ENCODE measurements at regions not wholly inside any gene's neighbourhood (a gene's known extent, or its start where the extent isn't known, plus 50 kb on each side); places are given as distances from the start of the nearest gene placed in this dataset.

DNA sequence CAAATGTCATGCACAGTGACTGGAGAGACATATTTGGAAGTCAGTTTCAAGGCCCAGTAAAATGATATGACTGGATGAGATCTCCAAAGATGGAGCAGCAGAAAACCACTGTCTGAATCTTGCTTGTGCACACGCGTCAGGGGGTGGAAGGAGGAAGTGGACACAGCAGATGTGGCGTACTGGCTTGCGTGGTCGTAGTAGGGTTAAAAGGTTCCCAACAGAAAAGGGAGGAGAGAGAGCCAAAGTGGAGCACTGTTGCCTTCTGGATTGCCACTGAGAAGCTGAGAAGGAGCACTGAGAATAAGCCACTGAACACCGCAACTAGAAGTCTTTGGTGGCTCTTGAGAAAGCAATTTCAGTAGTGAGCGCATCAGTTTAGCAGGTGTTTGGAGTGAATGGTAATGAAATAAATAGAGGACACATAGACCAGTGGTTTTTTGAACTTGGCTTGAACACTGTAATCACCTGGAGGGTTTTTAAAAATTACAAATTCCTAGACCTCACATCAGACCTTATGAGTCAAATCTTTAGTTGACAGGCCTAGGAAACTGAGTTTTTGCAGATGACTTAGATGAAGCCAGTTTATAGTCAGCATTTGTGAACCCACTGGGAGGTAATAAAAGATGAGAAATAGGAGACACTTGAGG, 227.3 kb downstream of the PTEN start (continued):
- TF ChIP-seq ESRRA (IDR thresholded peaks at IDR 0.05; ENCODE audit: low read length) (no peak), RB1 (IDR thresholded peaks at IDR 0.05; ENCODE audit: borderline replicate concordance) (no peak), CBX3 (IDR thresholded peaks at IDR 0.05; ENCODE audit: borderline replicate concordance, low read depth) (no peak), POLR2AphosphoS2 (IDR thresholded peaks at IDR 0.05; ENCODE audit: low read depth, low read length) (no peak), RELA (IDR thresholded peaks at IDR 0.05; ENCODE audit: borderline replicate concordance, partially characterized antibody) (peak; percentile 22), BCL11A (IDR thresholded peaks at IDR 0.05; ENCODE audit: low read depth, low read length) (peak; percentile 43; the same call in 1 of the 2 replicates), SREBF2 (IDR thresholded peaks at IDR 0.05; ENCODE audit: low read length) (no peak), GABPA (IDR thresholded peaks at IDR 0.05; ENCODE audit: low read depth) (peak; percentile 65; the same call in 1 of the 2 replicates), IKZF2 (IDR thresholded peaks at IDR 0.05) (peak in 1 of 2 experiments; percentile 50; a peak in 2 of 4 replicates), MEF2A (IDR thresholded peaks at IDR 0.05; ENCODE audit: insufficient read depth, low read depth, low read length) (0 out of 2 replicates have a peak, but pooled peaks have one; percentile 21), TAF1 (IDR thresholded peaks at IDR 0.05; ENCODE audit: borderline replicate concordance, low read depth, low read length) (no peak), KLF5 (IDR thresholded peaks at IDR 0.05; ENCODE audit: partially characterized antibody) (no peak), ZNF274 (IDR thresholded peaks at IDR 0.05; ENCODE audit: insufficient read depth, insufficient read length) (no peak), NR2C2 (IDR thresholded peaks at IDR 0.05; ENCODE audit: borderline replicate concordance, control insufficient read depth, insufficient read length, low read depth) (no peak), ASH2L (IDR thresholded peaks at IDR 0.05; ENCODE audit: borderline replicate concordance, low read depth) (no peak), POU2F2 (IDR thresholded peaks at IDR 0.05; ENCODE audit: borderline replicate concordance, low read depth, low read length) (peak; percentile 37; the same call in 1 of the 3 replicates), PAX5 (IDR thresholded peaks at IDR 0.05; ENCODE audit: borderline replicate concordance, low read depth, low read length) (0 out of 2 replicates have a peak, but pooled peaks have one; percentile 6)
- TF ChIP-seq, protein P1, sequence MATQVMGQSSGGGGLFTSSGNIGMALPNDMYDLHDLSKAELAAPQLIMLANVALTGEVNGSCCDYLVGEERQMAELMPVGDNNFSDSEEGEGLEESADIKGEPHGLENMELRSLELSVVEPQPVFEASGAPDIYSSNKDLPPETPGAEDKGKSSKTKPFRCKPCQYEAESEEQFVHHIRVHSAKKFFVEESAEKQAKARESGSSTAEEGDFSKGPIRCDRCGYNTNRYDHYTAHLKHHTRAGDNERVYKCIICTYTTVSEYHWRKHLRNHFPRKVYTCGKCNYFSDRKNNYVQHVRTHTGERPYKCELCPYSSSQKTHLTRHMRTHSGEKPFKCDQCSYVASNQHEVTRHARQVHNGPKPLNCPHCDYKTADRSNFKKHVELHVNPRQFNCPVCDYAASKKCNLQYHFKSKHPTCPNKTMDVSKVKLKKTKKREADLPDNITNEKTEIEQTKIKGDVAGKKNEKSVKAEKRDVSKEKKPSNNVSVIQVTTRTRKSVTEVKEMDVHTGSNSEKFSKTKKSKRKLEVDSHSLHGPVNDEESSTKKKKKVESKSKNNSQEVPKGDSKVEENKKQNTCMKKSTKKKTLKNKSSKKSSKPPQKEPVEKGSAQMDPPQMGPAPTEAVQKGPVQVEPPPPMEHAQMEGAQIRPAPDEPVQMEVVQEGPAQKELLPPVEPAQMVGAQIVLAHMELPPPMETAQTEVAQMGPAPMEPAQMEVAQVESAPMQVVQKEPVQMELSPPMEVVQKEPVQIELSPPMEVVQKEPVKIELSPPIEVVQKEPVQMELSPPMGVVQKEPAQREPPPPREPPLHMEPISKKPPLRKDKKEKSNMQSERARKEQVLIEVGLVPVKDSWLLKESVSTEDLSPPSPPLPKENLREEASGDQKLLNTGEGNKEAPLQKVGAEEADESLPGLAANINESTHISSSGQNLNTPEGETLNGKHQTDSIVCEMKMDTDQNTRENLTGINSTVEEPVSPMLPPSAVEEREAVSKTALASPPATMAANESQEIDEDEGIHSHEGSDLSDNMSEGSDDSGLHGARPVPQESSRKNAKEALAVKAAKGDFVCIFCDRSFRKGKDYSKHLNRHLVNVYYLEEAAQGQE (IDR thresholded peaks at IDR 0.05; ENCODE audit: low read depth, low read length) = no peak
- TF ChIP-seq, protein P2, sequence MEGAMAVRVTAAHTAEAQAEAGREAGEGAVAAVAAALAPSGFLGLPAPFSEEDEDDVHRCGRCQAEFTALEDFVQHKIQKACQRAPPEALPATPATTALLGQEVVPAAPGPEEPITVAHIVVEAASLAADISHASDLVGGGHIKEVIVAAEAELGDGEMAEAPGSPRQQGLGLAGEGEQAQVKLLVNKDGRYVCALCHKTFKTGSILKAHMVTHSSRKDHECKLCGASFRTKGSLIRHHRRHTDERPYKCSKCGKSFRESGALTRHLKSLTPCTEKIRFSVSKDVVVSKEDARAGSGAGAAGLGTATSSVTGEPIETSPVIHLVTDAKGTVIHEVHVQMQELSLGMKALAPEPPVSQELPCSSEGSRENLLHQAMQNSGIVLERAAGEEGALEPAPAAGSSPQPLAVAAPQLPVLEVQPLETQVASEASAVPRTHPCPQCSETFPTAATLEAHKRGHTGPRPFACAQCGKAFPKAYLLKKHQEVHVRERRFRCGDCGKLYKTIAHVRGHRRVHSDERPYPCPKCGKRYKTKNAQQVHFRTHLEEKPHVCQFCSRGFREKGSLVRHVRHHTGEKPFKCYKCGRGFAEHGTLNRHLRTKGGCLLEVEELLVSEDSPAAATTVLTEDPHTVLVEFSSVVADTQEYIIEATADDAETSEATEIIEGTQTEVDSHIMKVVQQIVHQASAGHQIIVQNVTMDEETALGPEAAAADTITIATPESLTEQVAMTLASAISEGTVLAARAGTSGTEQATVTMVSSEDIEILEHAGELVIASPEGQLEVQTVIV (IDR thresholded peaks at IDR 0.05; ENCODE audit: borderline replicate concordance, partially characterized antibody) = no peak
- TF ChIP-seq, protein P3, sequence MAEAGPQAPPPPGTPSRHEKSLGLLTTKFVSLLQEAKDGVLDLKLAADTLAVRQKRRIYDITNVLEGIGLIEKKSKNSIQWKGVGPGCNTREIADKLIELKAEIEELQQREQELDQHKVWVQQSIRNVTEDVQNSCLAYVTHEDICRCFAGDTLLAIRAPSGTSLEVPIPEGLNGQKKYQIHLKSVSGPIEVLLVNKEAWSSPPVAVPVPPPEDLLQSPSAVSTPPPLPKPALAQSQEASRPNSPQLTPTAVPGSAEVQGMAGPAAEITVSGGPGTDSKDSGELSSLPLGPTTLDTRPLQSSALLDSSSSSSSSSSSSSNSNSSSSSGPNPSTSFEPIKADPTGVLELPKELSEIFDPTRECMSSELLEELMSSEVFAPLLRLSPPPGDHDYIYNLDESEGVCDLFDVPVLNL (IDR thresholded peaks at IDR 0.05; ENCODE audit: low read depth, low read length) = no peak
- TF ChIP-seq, protein P4, sequence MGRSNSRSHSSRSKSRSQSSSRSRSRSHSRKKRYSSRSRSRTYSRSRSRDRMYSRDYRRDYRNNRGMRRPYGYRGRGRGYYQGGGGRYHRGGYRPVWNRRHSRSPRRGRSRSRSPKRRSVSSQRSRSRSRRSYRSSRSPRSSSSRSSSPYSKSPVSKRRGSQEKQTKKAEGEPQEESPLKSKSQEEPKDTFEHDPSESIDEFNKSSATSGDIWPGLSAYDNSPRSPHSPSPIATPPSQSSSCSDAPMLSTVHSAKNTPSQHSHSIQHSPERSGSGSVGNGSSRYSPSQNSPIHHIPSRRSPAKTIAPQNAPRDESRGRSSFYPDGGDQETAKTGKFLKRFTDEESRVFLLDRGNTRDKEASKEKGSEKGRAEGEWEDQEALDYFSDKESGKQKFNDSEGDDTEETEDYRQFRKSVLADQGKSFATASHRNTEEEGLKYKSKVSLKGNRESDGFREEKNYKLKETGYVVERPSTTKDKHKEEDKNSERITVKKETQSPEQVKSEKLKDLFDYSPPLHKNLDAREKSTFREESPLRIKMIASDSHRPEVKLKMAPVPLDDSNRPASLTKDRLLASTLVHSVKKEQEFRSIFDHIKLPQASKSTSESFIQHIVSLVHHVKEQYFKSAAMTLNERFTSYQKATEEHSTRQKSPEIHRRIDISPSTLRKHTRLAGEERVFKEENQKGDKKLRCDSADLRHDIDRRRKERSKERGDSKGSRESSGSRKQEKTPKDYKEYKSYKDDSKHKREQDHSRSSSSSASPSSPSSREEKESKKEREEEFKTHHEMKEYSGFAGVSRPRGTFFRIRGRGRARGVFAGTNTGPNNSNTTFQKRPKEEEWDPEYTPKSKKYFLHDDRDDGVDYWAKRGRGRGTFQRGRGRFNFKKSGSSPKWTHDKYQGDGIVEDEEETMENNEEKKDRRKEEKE (IDR thresholded peaks at IDR 0.05) = no peak

Measured in GM12878 (cell line).